GDM1 (cell line): ENCODE measurements at regions not wholly inside any gene's neighbourhood (a gene's known extent, or its start where the extent isn't known, plus 50 kb on each side); places are given as distances from the start of the nearest gene placed in this dataset.

Source experiments
- DNase-seq: peaks from one replicate; lab custom pipeline; 2025; lab: John Stamatoyannopoulos, UW

- DNase-seq, result peak; percentile 10
These were observed 133.4 kb downstream of the JCAD start for GRCh38 chr10:29925771-29926692.

- DNase-seq, result no peak
These were observed 134.9 kb downstream of the JCAD start for GRCh38 chr10:29924436-29924835.

GRCh38 chr10:29923416-29923965, 135.9 kb downstream of the JCAD start:
- DNase-seq, result no peak

- no peak for DNase-seq
These were observed 136.5 kb downstream of the JCAD start for GRCh38 chr10:29922892-29923291.

GRCh38 chr10:29922226-29922625, 137.2 kb downstream of the JCAD start:
- DNase-seq, result no peak

DNA sequence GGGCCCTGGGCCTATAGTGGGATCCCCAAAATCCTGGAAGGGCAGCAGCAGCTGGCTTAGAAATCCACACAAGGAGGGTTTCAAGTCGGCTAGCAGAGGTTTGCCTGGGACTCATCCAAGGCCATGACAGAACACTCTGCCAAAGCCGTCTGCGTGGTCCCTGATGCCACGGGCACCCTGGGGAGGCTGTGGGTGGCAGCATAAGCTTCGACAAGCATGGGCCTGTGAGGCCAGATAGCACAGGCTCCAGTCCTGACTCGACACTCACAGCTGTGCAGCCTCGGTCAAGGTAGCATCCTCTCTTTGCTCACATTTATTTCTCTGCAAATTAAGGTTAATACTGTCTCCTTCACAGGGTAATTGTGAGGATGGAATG, 138.3 kb downstream of the JCAD start:
- DNase-seq, result no peak

- no peak for DNase-seq
These were observed 138.8 kb downstream of the JCAD start for GRCh38 chr10:29920408-29921070.

GRCh38 chr10:29918623-29919400, 140.6 kb downstream of the JCAD start:
- DNase-seq, result no peak

DNA sequence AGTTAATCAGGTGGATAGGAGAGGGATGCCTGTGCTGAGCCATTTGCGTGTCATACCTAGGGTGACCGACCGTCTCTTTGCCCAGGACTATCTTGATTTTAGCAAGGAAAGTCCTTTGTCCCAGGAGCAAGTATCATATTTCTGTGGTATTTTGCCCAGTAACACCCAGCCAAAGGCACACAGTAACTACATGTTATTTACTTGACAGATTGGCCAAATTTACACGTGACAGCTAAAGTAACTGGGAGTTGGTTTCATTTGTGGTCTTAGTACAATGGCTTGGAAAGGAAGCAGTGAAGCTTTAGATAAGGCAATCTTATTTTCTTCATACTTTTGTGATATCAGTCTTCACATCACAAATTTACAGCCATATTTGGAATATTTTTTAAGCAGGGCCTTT, 142.1 kb downstream of the JCAD start:
- DNase-seq, result peak; percentile 58

- DNase-seq, result no peak
These were observed 142.7 kb downstream of the JCAD start for GRCh38 chr10:29916669-29917068.

DNA sequence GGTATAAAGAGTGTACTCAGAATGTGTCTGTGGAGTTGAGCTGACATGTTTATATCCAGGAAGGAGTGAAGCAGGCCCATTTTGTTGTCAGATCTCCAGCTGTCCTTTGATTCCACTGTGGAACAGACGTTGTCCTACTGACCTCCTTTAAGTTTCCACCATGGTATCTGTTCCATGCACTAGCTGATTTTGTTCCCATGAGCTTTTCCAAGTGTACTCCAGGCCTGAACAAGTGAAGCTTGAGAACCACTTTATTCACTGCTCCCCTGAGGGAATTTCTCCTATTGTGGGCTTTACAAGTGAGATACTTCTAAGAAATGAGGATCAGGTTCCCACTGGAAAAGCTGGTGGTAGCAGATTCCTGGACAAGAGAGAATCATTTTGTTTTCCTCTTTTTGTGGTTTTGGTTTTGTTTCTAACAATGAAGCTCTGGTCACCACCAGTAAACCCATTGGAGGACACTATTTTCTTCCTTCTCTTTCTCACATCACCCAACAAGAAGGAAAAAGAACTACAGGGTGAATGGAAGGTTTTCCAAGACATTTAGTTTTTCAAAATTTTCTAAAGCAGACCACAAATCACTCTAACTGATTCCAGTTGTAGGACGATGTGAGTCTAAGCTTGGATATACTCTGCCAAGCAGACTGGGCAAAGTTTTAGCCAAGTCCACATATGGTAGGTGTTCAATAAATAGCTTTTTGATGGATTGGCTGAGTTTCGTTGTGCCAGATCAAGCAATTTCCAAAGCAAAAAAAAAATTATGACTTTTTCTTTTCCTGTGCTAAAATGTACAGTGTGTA, 144.2 kb downstream of the JCAD start:
- no peak for DNase-seq

- DNase-seq, result peak; percentile 14
These were observed 150.4 kb downstream of the JCAD start for GRCh38 chr10:29908962-29909361.

DNA sequence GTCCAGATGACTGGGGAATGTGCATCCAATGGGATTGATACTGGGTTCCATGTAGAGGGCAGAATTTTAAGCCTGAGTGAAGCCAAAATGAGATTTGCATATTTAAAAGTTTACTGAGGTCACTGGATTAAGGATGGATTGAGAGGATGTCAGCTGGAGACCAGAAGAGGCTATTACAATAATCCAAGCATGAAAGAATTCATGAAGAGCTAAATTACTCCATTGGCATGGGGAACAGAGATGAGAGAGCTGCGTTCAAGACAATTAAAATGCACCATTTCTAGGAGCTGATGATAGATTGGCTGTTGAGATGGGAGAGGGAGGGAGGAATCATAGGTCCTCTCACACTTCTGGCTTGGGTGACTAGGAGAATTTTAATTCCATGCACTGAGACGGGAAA, 158.5 kb downstream of the JCAD start:
- no peak for DNase-seq

- DNase-seq, result no peak
These were observed 161.2 kb downstream of the JCAD start for GRCh38 chr10:29897999-29898716.

GRCh38 chr10:29897430-29897829, 162.0 kb downstream of the JCAD start:
- no peak for DNase-seq

GRCh38 chr10:29896053-29896452, 163.3 kb downstream of the JCAD start:
- no peak for DNase-seq

GRCh38 chr10:29895456-29895855, 163.9 kb downstream of the JCAD start:
- DNase-seq, result no peak

DNA sequence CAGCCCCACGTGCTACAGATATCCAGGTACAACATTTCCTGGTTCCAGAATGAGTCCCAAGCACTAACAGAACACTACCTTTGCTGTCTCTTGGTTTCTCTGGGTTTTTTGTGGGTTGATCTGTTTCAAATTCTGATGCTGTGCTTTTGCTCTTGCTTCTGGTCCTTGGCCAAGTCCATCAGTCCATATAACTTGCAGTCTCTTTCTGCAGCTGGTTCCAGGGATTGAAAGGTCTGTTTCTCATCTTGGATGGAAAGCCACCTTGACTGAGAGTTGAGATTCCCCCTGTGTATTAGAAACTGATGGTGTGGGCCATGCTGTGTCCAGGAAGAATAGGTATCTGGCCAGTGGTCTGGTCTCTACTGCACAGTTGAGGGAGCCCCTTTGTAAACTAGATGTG, 171.1 kb downstream of the JCAD start:
- DNase-seq, result no peak

DNA sequence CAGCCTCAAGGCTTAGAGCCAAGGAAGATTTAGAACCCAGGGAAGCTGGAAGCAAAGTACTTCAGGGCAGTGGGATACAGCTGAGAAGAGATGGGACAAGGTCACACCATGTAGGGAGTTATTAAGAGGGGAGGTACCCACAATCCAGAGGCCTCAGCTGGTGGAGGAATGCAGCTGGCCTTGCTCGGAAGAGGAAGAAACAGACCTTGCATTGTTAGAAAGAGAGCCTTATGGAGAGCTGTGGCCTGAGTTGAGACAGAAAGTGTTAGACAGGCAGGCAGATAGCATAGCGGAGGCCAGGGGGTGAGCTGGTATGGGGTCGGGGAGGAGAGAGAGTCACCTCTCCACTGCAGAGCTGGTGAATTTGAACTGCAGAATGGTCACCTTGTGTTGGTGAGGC, 173.1 kb downstream of the JCAD start:
- DNase-seq, result no peak

- DNase-seq, result no peak
These were observed 176.2 kb downstream of the JCAD start for GRCh38 chr10:29883231-29883630.

DNA sequence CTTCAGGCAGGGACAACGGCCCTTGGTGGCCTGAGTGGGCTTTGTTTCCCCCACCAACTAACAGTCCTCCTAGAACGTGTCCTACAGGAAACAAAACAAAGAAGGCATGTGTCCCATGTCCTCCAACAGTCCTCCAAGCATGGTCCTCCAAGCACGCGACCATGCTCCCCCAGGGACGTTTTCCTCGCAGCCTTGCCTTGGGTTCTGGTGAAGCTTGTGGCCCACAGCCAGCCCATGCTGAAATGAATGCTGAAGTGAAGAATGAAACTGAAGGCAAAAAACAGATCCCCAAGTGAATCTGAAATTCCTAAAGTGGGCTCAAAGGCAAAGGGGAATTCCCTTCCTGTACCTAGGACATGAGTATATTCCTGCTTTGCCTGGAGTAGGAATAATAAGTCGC, 176.6 kb downstream of the JCAD start:
- no peak for DNase-seq
